Neural cell (in vitro differentiated cells): ENCODE measurements at regions not wholly inside any gene's neighbourhood (a gene's known extent, or its start where the extent isn't known, plus 50 kb on each side); places are given as distances from the start of the nearest gene placed in this dataset.

Experiments
- H2AFZ ChIP-seq: fragments of 200-600, 300-800 bp; sonication (generic), shearing (Covaris generic); 2 replicates; pipeline ENCODE4 v1.6.0; 2014; ENCODE audit warnings: low read depth, mild to moderate bottlenecking, antibody characterized with exemption, low read length, moderate library complexity
- H3F3A ChIP-seq: fragments of 200-600 bp; shearing (Covaris generic); 2 replicates; pipeline ENCODE4 v1.6.1; 2016; ENCODE audit warnings: mild to moderate bottlenecking, moderate library complexity, mixed read lengths, antibody characterized with exemption, low read length; ENCODE audit not compliant: insufficient read depth, poor library complexity, severe bottlenecking
- H3K27ac ChIP-seq: fragments of 200-600, 300-800 bp; sonication (generic), shearing (Covaris generic); 2 replicates; pipeline ENCODE4 v1.5.1; 2014; ENCODE audit warnings: mild to moderate bottlenecking, low read length, moderate library complexity
- H3K27me3 ChIP-seq: fragments of 300-800, 200-600 bp; sonication (generic), shearing (Covaris generic); 2 replicates; pipeline ENCODE4 v1.6.0; 2014; ENCODE audit warnings: mild to moderate bottlenecking, low read depth, low read length, moderate library complexity; ENCODE audit not compliant: insufficient read depth
- H3K36me3 ChIP-seq: fragments of 300-800, 200-600 bp; sonication (generic), shearing (Covaris generic); 2 replicates; pipeline ENCODE4 v1.5.1; 2014; ENCODE audit warnings: mild to moderate bottlenecking, antibody characterized with exemption, low read length, moderate library complexity; ENCODE audit not compliant: insufficient read depth
- H3K4me2 ChIP-seq: fragments of 300-800, 200-600 bp; sonication (generic), shearing (Covaris generic); 2 replicates; pipeline ENCODE4 v1.6.0; 2014; ENCODE audit warnings: mild to moderate bottlenecking, low read length
- H3K4me3 ChIP-seq: fragments of 300-800, 200-600 bp; sonication (generic), shearing (Covaris generic); 2 replicates; pipeline ENCODE4 v1.5.1; 2014; ENCODE audit warnings: mild to moderate bottlenecking, low read length, moderate library complexity
- H3K79me2 ChIP-seq: fragments of 200-600 bp; shearing (Covaris generic); replicated peaks from 2 replicates; pipeline ENCODE4 v1.6.0; 2014; ENCODE audit warnings: mild to moderate bottlenecking, low read length, moderate library complexity; ENCODE audit not compliant: insufficient read depth
- H3K9ac ChIP-seq: fragments of 300-800, 200-600 bp; sonication (generic), shearing (Covaris generic); 2 replicates; pipeline ENCODE4 v1.6.1; 2016; ENCODE audit warnings: mild to moderate bottlenecking, low read length, mixed read lengths
- H3K9me2 ChIP-seq: fragments of 200-600 bp; shearing (Covaris generic); 2 replicates; pipeline ENCODE4 v1.6.1; 2016; ENCODE audit warnings: mild to moderate bottlenecking, low read length, mixed read lengths; ENCODE audit not compliant: insufficient read depth
- H3K9me3 ChIP-seq: fragments of 200-600, 300-800 bp; sonication (generic), shearing (Covaris generic); 2 replicates; pipeline ENCODE4 v1.6.1; 2016; ENCODE audit warnings: mild to moderate bottlenecking, mixed run types, low read length, moderate library complexity, mixed read lengths
- H4K20me1 ChIP-seq: fragments of 200-600 bp; shearing (Covaris generic); 2 replicates; pipeline ENCODE4 v1.6.1; 2016; ENCODE audit warnings: mild to moderate bottlenecking, mixed run types; ENCODE audit not compliant: insufficient read depth
- EP300 ChIP-seq: fragments of 450-650 bp; conservative IDR thresholded peaks from 2 replicates; pipeline ENCODE4 v1.6.1; 2014; ENCODE audit warnings: antibody characterized with exemption, mild to moderate bottlenecking, moderate library complexity; ENCODE audit not compliant: poor library complexity, severe bottlenecking
- EZH2 ChIP-seq: fragments of 200-600, 300-800 bp; shearing (Covaris generic), sonication (generic); IDR thresholded peaks from 2 replicates; pipeline ENCODE4 v1.6.1; 2014; ENCODE audit warnings: antibody characterized with exemption, low read length, borderline replicate concordance, mild to moderate bottlenecking; ENCODE audit not compliant: insufficient read depth, poor library complexity, severe bottlenecking
- MXI1 ChIP-seq: fragments of 450-650 bp; conservative IDR thresholded peaks from 2 replicates; pipeline ENCODE4 v1.6.1; 2014; ENCODE audit warnings: antibody characterized with exemption, mild to moderate bottlenecking; ENCODE audit not compliant: poor library complexity, severe bottlenecking
- POLR2AphosphoS5 ChIP-seq: IDR thresholded peaks from 2 replicates; pipeline ENCODE4 v1.6.1; 2012
- RAD21 ChIP-seq: fragments of 450-650 bp; conservative IDR thresholded peaks from 2 replicates; pipeline ENCODE4 v1.6.1; 2014; ENCODE audit warnings: antibody characterized with exemption, mild to moderate bottlenecking, moderate library complexity
- REST ChIP-seq: IDR thresholded peaks from 2 replicates; pipeline ENCODE4 v1.6.1; 2012; ENCODE audit warnings: borderline replicate concordance
- SMC3 ChIP-seq: fragments of 450-650 bp; conservative IDR thresholded peaks from 2 replicates; pipeline ENCODE4 v1.6.1; 2014; ENCODE audit warnings: antibody characterized with exemption, mild to moderate bottlenecking, moderate library complexity; ENCODE audit not compliant: poor library complexity
- TAF1 ChIP-seq: IDR thresholded peaks from 2 replicates; pipeline ENCODE4 v1.6.1; 2012; ENCODE audit warnings: low read depth
- TF ChIP-seq, protein P1 (sequence below): fragments of 450-650 bp; IDR thresholded peaks from 2 replicates; pipeline ENCODE4 v1.5.1; 2014; ENCODE audit warnings: antibody characterized with exemption, mild to moderate bottlenecking, moderate library complexity; ENCODE audit not compliant: poor library complexity, severe bottlenecking

DNA sequence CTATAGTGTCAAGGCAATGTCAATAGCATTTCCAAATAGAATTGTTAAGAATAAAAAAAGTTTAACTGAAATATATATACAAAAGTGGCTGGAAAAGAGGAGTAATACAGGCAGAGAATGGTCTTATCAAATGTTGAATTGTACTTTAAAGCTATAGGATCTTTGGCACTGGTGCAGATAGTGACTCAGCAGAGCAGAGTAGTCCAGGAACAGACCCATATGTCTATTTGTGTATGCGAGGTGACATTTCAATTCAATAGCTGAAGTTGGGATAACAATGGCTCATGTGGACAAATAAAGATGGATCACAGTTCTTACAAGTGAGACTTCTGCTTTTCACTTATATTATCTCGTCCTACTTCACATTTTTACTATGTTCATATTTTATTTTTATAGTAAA lies 543.0 kb upstream of the B3GALT2 start:
- no peaks in the 10 kb centered on the region for H3F3A ChIP-seq
- no peaks in the 10 kb centered on the region for H3K27me3 ChIP-seq
- no peaks in the 10 kb centered on the region for H3K79me2 ChIP-seq
- TF ChIP-seq TAF1 = no peak
- TF ChIP-seq RAD21 = no peak
- no peak overlapping the region for H3K4me3 ChIP-seq
- H3K9me3 ChIP-seq = no peaks in the 10 kb centered on the region
- no peaks in the 10 kb centered on the region for H3K36me3 ChIP-seq
- no peaks in the 10 kb centered on the region for H3K9me2 ChIP-seq
- H3K4me2 ChIP-seq = no peak overlapping the region
- H2AFZ ChIP-seq = no peak overlapping the region
- H3K9ac ChIP-seq = no peak overlapping the region
- H3K27ac ChIP-seq = no peak overlapping the region
- no peaks in the 10 kb centered on the region for H4K20me1 ChIP-seq

DNA sequence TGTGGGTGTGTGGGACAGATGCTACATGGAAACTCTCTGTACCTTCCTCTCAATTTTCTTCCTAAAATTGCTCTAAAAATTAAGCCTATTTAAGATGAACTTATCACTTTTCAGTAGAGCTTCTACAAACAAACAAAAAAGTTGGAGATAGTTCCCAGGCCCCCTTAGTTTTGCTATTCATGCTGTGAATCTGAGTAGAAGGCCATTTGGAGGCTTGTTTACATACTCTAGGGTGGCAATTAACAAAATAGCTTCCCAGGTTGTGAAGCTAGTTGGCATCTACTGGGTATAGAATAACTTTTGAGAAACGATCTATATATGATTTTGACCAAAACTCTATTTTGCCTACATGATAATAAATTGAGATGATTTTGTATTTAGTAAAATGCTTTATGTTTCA lies 541.4 kb upstream of the B3GALT2 start:
- TF ChIP-seq, protein P1, sequence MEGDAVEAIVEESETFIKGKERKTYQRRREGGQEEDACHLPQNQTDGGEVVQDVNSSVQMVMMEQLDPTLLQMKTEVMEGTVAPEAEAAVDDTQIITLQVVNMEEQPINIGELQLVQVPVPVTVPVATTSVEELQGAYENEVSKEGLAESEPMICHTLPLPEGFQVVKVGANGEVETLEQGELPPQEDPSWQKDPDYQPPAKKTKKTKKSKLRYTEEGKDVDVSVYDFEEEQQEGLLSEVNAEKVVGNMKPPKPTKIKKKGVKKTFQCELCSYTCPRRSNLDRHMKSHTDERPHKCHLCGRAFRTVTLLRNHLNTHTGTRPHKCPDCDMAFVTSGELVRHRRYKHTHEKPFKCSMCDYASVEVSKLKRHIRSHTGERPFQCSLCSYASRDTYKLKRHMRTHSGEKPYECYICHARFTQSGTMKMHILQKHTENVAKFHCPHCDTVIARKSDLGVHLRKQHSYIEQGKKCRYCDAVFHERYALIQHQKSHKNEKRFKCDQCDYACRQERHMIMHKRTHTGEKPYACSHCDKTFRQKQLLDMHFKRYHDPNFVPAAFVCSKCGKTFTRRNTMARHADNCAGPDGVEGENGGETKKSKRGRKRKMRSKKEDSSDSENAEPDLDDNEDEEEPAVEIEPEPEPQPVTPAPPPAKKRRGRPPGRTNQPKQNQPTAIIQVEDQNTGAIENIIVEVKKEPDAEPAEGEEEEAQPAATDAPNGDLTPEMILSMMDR = no peak
- TF ChIP-seq EZH2 (no peak), TAF1 (no peak), POLR2AphosphoS5 (no peak), REST (no peak), MXI1 (no peak), EP300 (no peak), SMC3 (no peak), RAD21 (no peak)
- Histone ChIP-seq H3K36me3 (no peaks in the 10 kb centered on the region), H3K4me3 (no peak overlapping the region), H2AFZ (no peak overlapping the region), H3F3A (no peaks in the 10 kb centered on the region), H4K20me1 (no peaks in the 10 kb centered on the region), H3K9me3 (no peaks in the 10 kb centered on the region), H3K9me2 (no peaks in the 10 kb centered on the region), H3K4me2 (no peak overlapping the region), H3K9ac (no peak overlapping the region), H3K27me3 (no peaks in the 10 kb centered on the region), H3K27ac (no peak overlapping the region), H3K79me2 (no peaks in the 10 kb centered on the region)

GRCh38 chr1:193726722-193727121 lies 540.3 kb upstream of the B3GALT2 start:
- no peak overlapping the region for H2AFZ ChIP-seq
- TF ChIP-seq EP300 = no peak
- TF ChIP-seq EZH2 = no peak
- TF ChIP-seq TAF1 = no peak
- no peak for TF ChIP-seq SMC3
- TF ChIP-seq POLR2AphosphoS5 = no peak
- TF ChIP-seq, protein P1 = no peak
- TF ChIP-seq REST = no peak
- no peak for TF ChIP-seq MXI1
- no peak for TF ChIP-seq RAD21
- H3K9ac ChIP-seq = no peak overlapping the region
- H3K36me3 ChIP-seq = no peaks in the 10 kb centered on the region
- H3K4me2 ChIP-seq = no peak overlapping the region
- no peaks in the 10 kb centered on the region for H3K27me3 ChIP-seq
- H3K9me3 ChIP-seq = no peaks in the 10 kb centered on the region
- H3K4me3 ChIP-seq = no peak overlapping the region
- H3F3A ChIP-seq = no peaks in the 10 kb centered on the region
- no peaks in the 10 kb centered on the region for H3K9me2 ChIP-seq
- no peaks in the 10 kb centered on the region for H4K20me1 ChIP-seq
- no peaks in the 10 kb centered on the region for H3K79me2 ChIP-seq
- H3K27ac ChIP-seq = no peak overlapping the region
